HEK293 (cell line): ENCODE measurements at regions not wholly inside any gene's neighbourhood (a gene's known extent, or its start where the extent isn't known, plus 50 kb on each side); places are given as distances from the start of the nearest gene placed in this dataset.

Experiments
- HOXC10 ChIP-seq: sonication (generic); formaldehyde crosslinking; IDR thresholded peaks from 2 replicates; pipeline ENCODE4 v1.8.1; 2023; ENCODE audit warnings: mild to moderate bottlenecking, missing genetic modification reagents
- HOXD13 ChIP-seq: sonication (generic); formaldehyde crosslinking; IDR thresholded peaks from 2 replicates; pipeline ENCODE4 v1.8.0; 2022; ENCODE audit warnings: missing genetic modification reagents, borderline replicate concordance
- IKZF3 ChIP-seq: fragments of 450-650 bp; IDR thresholded peaks from 2 replicates; pipeline ENCODE4 v1.5.0; 2018; ENCODE audit warnings: missing biosample characterization, mild to moderate bottlenecking, missing genetic modification characterization, moderate library complexity
- KLF17 ChIP-seq: fragments of 450-650 bp; formaldehyde crosslinking; IDR thresholded peaks from 2 replicates; pipeline ENCODE4 v1.5.1; 2016; ENCODE audit warnings: missing biosample characterization, missing genetic modification characterization
- MYNN ChIP-seq: fragments of 450-650 bp; formaldehyde crosslinking; IDR thresholded peaks from 2 replicates; pipeline ENCODE4 v1.5.1; 2016; ENCODE audit warnings: missing biosample characterization, missing genetic modification characterization, borderline replicate concordance
- SETDB1 ChIP-seq: IDR thresholded peaks from one replicate; pipeline ENCODE4 v1.6.1; 2017; ENCODE audit warnings: mild to moderate bottlenecking, low read length, moderate library complexity, mixed read lengths; ENCODE audit not compliant: insufficient read length
- SP7 ChIP-seq: fragments of 450-650 bp; formaldehyde crosslinking; IDR thresholded peaks from 2 replicates; pipeline ENCODE4 v1.5.1; 2016; ENCODE audit warnings: missing biosample characterization, missing genetic modification characterization
- TRIM28 ChIP-seq: IDR thresholded peaks from 2 replicates; pipeline ENCODE4 v1.6.1; 2011; ENCODE audit warnings: low read length, control low read depth, borderline replicate concordance
- YY1 ChIP-seq: fragments of 450-650 bp; formaldehyde crosslinking; IDR thresholded peaks from 2 replicates; pipeline ENCODE4 v1.5.1; 2018; ENCODE audit warnings: missing biosample characterization, missing genetic modification characterization
- ZBTB49 ChIP-seq: fragments of 450-650 bp; formaldehyde crosslinking; IDR thresholded peaks from 2 replicates; pipeline ENCODE4 v1.5.1; 2016; ENCODE audit warnings: missing biosample characterization, missing genetic modification characterization, low read depth
- ZIC2 ChIP-seq: fragments of 450-650 bp; formaldehyde crosslinking; IDR thresholded peaks from 2 replicates; pipeline ENCODE4 v1.5.1; 2016; ENCODE audit warnings: missing biosample characterization, missing genetic modification characterization
- ZNF140 ChIP-seq: fragments of 450-650 bp; formaldehyde crosslinking; IDR thresholded peaks from 2 replicates; pipeline ENCODE4 v1.5.1; 2016; ENCODE audit warnings: missing biosample characterization, missing genetic modification characterization
- ZNF169 ChIP-seq: fragments of 450-650 bp; formaldehyde crosslinking; IDR thresholded peaks from 2 replicates; pipeline ENCODE4 v1.5.1; 2016; ENCODE audit warnings: missing biosample characterization, missing genetic modification characterization
- ZNF214 ChIP-seq: fragments of 450-650 bp; formaldehyde crosslinking; IDR thresholded peaks from 2 replicates; pipeline ENCODE4 v1.5.1; 2017; ENCODE audit warnings: missing biosample characterization, mild to moderate bottlenecking, missing genetic modification characterization, borderline replicate concordance
- ZNF24 ChIP-seq: fragments of 450-650 bp; formaldehyde crosslinking; IDR thresholded peaks from 2 replicates; pipeline ENCODE4 v1.5.1; 2016; ENCODE audit warnings: missing biosample characterization, missing genetic modification characterization
- ZNF248 ChIP-seq: fragments of 450-650 bp; formaldehyde crosslinking; IDR thresholded peaks from 2 replicates; pipeline ENCODE4 v1.5.1; 2017; ENCODE audit warnings: missing biosample characterization, missing genetic modification characterization
- ZNF350 ChIP-seq: fragments of 450-650 bp; formaldehyde crosslinking; IDR thresholded peaks from 2 replicates; pipeline ENCODE4 v1.5.0; 2017; ENCODE audit warnings: missing biosample characterization, mild to moderate bottlenecking, missing genetic modification characterization
- ZNF366 ChIP-seq: fragments of 450-650 bp; formaldehyde crosslinking; conservative IDR thresholded peaks from 2 replicates; pipeline ENCODE4 v1.5.1; 2016; ENCODE audit warnings: missing biosample characterization, missing genetic modification characterization
- ZNF37A ChIP-seq: fragments of 450-650 bp; IDR thresholded peaks from 2 replicates; pipeline ENCODE4 v1.5.1; 2018; ENCODE audit warnings: missing biosample characterization, missing genetic modification characterization
- ZNF391 ChIP-seq: fragments of 450-650 bp; formaldehyde crosslinking; IDR thresholded peaks from 2 replicates; pipeline ENCODE4 v1.5.1; 2016; ENCODE audit warnings: low read depth, missing biosample characterization, missing genetic modification characterization, borderline replicate concordance
- ZNF529 ChIP-seq: fragments of 450-650 bp; formaldehyde crosslinking; IDR thresholded peaks from 2 replicates; pipeline ENCODE4 v1.5.1; 2017; ENCODE audit warnings: missing genetic modification characterization, missing biosample characterization; ENCODE audit not compliant: insufficient replicate concordance
- ZNF549 ChIP-seq: fragments of 450-650 bp; IDR thresholded peaks from 2 replicates; pipeline ENCODE4 v1.5.1; 2018; ENCODE audit warnings: missing biosample characterization, missing genetic modification characterization, mild to moderate bottlenecking, inconsistent platforms, moderate library complexity
- ZNF571 ChIP-seq: fragments of 450-650 bp; formaldehyde crosslinking; IDR thresholded peaks from 2 replicates; pipeline ENCODE4 v1.5.0; 2017; ENCODE audit warnings: missing biosample characterization, missing genetic modification characterization
- ZNF610 ChIP-seq: fragments of 450-650 bp; formaldehyde crosslinking; IDR thresholded peaks from 2 replicates; pipeline ENCODE4 v1.5.1; 2016; ENCODE audit warnings: missing biosample characterization, missing genetic modification characterization, borderline replicate concordance
- ZNF707 ChIP-seq: fragments of 450-650 bp; formaldehyde crosslinking; IDR thresholded peaks from 2 replicates; pipeline ENCODE4 v1.5.1; 2016; ENCODE audit warnings: missing biosample characterization, missing genetic modification characterization
- ZNF76 ChIP-seq: fragments of 450-650 bp; formaldehyde crosslinking; IDR thresholded peaks from 2 replicates; pipeline ENCODE4; 2016; ENCODE audit warnings: low read depth, missing biosample characterization, missing genetic modification characterization, borderline replicate concordance
- ZNF768 ChIP-seq: fragments of 450-650 bp; formaldehyde crosslinking; IDR thresholded peaks from 2 replicates; pipeline ENCODE4 v1.5.1; 2018; ENCODE audit warnings: missing biosample characterization, mild to moderate bottlenecking, missing genetic modification characterization
- ZNF791 ChIP-seq: fragments of 450-650 bp; formaldehyde crosslinking; IDR thresholded peaks from 2 replicates; pipeline ENCODE4 v1.5.1; 2016; ENCODE audit warnings: missing biosample characterization, missing genetic modification characterization
- ZSCAN30 ChIP-seq: fragments of 450-650 bp; IDR thresholded peaks from 2 replicates; pipeline ENCODE4 v1.5.1; 2018; ENCODE audit warnings: missing biosample characterization, mild to moderate bottlenecking, missing genetic modification characterization, moderate library complexity
- ZXDB ChIP-seq: fragments of 450-650 bp; formaldehyde crosslinking; IDR thresholded peaks from 2 replicates; pipeline ENCODE4 v1.5.1; 2016; ENCODE audit warnings: missing biosample characterization, missing genetic modification characterization

- TF ChIP-seq YY1 (tag by site-specific recombination) = no peak
- TF ChIP-seq ZNF76 (tag by site-specific recombination) = peak; percentile 42; the same call in 1 of the 2 replicates
- TF ChIP-seq ZNF366 (tag by site-specific recombination) = peak; percentile 86
- TF ChIP-seq TRIM28 = peak; percentile 64
- TF ChIP-seq ZNF707 (tag by site-specific recombination) = no peak
- no peak for TF ChIP-seq ZNF37A (tag by site-specific recombination)
- no peak for TF ChIP-seq ZNF214 (tag by site-specific recombination)
- TF ChIP-seq ZNF169 (tag by site-specific recombination) = no peak
- TF ChIP-seq HOXD13 (CRISPR knock-in tag) = no peak
- TF ChIP-seq ZNF571 (tag by site-specific recombination) = no peak
- TF ChIP-seq ZNF24 = no peak; the same call in 1 of the 2 replicates
- no peak for TF ChIP-seq ZNF610
- TF ChIP-seq SP7 (tag by site-specific recombination) = peak; percentile 83
- no peak for TF ChIP-seq ZNF791
- no peak for TF ChIP-seq ZNF391 (tag by site-specific recombination)
- TF ChIP-seq ZNF350 = no peak
- no peak for TF ChIP-seq KLF17
- peak; percentile 66 for TF ChIP-seq ZXDB (tag by site-specific recombination)
- TF ChIP-seq MYNN (tag by site-specific recombination) = no peak
- no peak for TF ChIP-seq ZBTB49
- no peak for TF ChIP-seq ZNF140 (tag by site-specific recombination)
- no peak for TF ChIP-seq ZIC2 (tag by site-specific recombination)
- peak; percentile 75; the same call in 1 of the 2 replicates for TF ChIP-seq IKZF3 (tag by site-specific recombination)
- no peak for TF ChIP-seq HOXC10
- no peak for TF ChIP-seq ZSCAN30 (tag by site-specific recombination)
- no peak for TF ChIP-seq ZNF529 (tag by site-specific recombination)
- no peak for TF ChIP-seq ZNF248 (tag by site-specific recombination)
- TF ChIP-seq ZNF549 (tag by site-specific recombination) = no peak
- peak; percentile 27 for TF ChIP-seq SETDB1
- no peak for TF ChIP-seq ZNF768 (tag by site-specific recombination)
- TF ChIP-seq, all 188 proteins: peak for 46
Measured at GRCh38 chr4:30839583-30840520, 119.7 kb downstream of the PCDH7 start (continued).
